ENCODE measurements at regions not wholly inside any gene's neighbourhood (a gene's known extent, or its start where the extent isn't known, plus 50 kb on each side); places are given as distances from the start of the nearest gene placed in this dataset.

DNA sequence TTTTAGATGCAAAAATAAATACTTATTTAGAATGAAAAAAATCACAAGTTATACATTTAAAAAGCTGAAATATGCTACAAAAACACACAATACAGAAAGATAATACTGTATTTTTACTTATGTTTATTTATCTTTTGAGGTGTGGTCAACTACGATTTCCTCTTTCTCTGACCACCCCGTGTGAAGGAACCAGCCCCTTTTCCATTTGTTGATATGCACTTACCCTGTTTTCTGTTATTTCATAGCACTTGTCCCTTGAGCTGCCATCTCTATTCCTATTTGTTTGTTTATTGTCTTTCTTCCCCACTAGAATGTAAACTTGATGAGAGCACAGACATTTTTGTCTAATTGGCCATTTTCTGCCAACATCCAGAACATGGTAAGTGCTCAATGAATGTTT, 460.5 kb upstream of the TRIB2 start:
- TF ChIP-seq, protein P1, sequence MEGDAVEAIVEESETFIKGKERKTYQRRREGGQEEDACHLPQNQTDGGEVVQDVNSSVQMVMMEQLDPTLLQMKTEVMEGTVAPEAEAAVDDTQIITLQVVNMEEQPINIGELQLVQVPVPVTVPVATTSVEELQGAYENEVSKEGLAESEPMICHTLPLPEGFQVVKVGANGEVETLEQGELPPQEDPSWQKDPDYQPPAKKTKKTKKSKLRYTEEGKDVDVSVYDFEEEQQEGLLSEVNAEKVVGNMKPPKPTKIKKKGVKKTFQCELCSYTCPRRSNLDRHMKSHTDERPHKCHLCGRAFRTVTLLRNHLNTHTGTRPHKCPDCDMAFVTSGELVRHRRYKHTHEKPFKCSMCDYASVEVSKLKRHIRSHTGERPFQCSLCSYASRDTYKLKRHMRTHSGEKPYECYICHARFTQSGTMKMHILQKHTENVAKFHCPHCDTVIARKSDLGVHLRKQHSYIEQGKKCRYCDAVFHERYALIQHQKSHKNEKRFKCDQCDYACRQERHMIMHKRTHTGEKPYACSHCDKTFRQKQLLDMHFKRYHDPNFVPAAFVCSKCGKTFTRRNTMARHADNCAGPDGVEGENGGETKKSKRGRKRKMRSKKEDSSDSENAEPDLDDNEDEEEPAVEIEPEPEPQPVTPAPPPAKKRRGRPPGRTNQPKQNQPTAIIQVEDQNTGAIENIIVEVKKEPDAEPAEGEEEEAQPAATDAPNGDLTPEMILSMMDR (IDR thresholded peaks at IDR 0.05) = no peak
- no peak for TF ChIP-seq POLR2A (IDR thresholded peaks at IDR 0.05)

All from tibial nerve (tissue), 3 donors.